SIG-M5 (cell line): ENCODE measurements at regions not wholly inside any gene's neighbourhood (a gene's known extent, or its start where the extent isn't known, plus 50 kb on each side); places are given as distances from the start of the nearest gene placed in this dataset.

Experiments used
- DNase-seq: peaks from one replicate; lab custom pipeline; 2025; lab: John Stamatoyannopoulos, UW

- no peak for DNase-seq
These were observed 365.0 kb downstream of the SEMA3D start for GRCh38 chr7:84821671-84822534.

DNA sequence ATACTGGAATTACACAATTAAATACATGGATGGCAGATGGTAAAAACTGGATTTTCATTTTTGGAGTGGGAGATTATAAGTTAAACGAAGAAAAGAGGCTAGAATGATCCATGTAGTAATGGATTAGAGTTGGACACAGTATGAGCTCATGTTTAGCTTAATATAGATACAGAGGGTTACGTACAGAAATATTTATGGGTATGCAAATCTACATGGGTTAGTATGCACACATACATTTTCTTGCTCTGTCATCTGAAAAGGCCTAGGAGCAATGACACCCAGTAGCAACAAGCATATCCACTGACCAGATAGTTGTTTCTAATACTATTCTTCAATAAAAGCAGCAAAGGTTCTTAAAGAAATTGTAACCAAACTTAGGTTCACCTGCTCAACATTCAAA is 366.4 kb downstream of the SEMA3D start:
- DNase-seq = no peak

- DNase-seq = no peak
These were observed 369.8 kb downstream of the SEMA3D start for GRCh38 chr7:84817016-84817415.

GRCh38 chr7:84813376-84813775 is 373.5 kb downstream of the SEMA3D start:
- no peak for DNase-seq

DNA sequence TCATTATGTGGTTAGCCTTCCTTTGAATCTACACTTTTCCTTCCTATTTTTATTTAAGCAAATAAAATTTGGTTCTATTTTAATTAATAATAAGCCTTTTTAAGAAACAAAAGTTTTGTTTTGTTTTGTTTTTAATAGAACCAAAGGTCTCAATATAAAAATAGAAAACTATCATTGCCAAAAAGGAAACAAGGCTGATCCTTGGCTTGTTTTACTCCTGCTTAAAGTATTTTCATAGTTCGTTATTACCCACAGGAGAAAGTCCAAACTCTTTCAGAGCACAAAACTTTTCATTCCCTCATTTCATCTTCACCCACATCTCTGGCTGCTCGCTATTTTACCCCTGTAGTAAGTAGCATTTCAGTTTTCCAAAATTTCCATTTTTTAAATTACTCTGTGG is 374.8 kb downstream of the SEMA3D start:
- no peak for DNase-seq

DNA sequence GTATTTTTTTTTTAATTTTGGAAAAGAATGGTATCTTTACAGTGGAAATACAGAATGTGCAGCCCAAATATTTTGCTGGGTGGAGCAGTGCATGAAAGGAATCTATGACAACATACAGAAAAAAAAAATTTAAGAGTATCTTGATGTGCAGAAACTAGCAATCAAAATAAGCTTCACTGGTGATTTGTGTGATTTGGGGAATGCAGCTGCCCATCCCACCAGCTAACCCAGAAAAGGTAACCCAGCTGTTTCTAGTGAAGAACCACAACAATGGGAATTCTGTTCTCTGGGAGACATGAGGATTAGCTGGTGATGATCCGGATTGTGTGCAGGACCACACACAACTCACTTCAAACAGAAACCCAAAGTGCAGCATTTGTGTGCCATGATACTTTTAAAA is 375.5 kb downstream of the SEMA3D start:
- DNase-seq = no peak

DNA sequence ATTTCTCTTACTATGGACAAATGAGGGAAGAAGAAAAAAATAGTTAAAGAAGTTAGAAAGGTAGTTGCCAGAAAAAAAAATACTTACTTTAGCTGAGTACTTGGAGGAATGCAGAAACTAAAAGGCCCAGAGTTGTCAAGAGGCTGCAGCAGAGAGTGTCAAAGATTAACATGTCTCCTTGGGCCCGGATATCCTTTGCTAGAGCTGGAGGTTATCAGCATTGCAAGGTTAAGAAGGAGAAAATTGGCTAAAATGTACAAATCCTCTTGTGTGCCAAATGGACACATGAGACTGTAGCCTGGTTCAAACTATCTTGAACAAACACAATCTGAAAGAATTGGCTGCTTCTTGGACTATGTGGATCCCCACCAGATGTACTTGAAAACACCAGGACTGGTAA is 377.0 kb downstream of the SEMA3D start:
- DNase-seq = no peak

- DNase-seq = no peak
These were observed 382.9 kb downstream of the SEMA3D start for GRCh38 chr7:84803979-84804378.

GRCh38 chr7:84801396-84801795 is 385.5 kb downstream of the SEMA3D start:
- DNase-seq = no peak

- DNase-seq = no peak
These were observed 386.0 kb downstream of the SEMA3D start for GRCh38 chr7:84800846-84801245.

DNA sequence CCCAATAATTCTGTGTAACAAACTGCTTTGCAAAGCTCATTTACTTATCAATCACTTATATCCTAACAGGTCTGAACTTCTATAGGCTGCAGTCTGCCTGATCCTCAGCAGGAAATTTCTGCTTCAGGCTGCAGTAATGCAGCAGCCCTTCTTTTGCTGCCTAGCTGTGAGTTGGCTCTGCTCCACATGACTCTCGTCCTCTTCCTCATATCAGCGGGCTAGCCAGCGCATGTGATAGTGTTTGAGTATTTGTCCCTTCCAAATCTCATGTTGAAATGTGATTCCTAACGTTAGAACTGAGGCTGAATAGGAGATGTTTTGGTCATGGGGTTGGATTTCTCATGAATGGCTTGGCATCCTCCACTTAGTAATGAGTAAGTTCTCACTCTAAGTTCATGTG is 387.8 kb downstream of the SEMA3D start:
- DNase-seq = no peak

DNA sequence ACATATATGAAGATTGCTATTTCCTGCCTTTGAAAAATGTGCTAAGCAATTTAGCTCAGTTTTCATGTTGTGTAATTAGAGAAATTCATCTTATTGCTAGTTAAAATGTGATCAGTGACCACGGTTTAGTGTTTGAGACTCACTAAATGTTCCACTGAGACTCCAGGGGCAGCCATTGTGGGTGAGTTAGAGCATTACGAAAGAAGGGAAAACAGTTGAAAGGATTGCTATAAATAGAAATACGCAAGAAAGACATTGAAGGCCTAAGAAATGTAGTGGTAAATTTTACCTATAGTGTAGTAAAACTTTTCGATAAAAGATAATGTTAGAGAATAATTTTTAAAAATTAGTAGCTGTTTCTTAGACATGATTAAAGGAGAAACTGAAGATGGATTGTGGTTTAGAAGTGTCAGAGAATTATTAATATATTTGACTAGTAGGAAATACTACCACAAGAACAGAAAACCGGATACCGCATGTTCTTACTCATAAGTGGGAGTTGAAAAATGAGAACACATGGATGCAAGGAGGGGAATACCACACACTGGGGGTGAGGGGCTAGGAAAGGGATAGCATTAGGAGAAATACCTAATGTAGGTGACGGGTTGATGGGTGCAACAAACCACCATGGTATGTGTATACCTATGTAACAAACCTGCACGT is 394.5 kb downstream of the SEMA3D start:
- DNase-seq = no peak

- DNase-seq = no peak
These were observed 396.0 kb downstream of the SEMA3D start for GRCh38 chr7:84790882-84791281.

GRCh38 chr7:84786073-84786472 is 400.8 kb downstream of the SEMA3D start:
- no peak for DNase-seq

DNA sequence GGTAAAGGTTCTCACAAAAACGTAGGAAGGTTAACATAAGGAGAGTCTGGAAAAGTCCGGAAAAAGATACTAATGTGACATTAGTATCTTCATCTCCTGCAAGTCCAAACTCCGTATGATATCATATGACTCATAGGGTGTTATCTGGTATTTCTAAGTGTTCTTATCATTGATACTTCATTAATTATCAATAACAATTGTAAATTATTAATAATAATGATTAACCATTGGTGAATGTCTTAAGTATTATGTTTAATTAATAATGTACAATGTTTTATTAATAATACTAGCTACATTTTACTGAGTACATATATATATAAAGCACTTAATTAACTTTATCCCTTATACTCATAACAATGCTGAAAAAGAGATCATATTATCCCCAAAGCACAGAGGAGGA is 402.4 kb downstream of the SEMA3D start:
- no peak for DNase-seq

DNA sequence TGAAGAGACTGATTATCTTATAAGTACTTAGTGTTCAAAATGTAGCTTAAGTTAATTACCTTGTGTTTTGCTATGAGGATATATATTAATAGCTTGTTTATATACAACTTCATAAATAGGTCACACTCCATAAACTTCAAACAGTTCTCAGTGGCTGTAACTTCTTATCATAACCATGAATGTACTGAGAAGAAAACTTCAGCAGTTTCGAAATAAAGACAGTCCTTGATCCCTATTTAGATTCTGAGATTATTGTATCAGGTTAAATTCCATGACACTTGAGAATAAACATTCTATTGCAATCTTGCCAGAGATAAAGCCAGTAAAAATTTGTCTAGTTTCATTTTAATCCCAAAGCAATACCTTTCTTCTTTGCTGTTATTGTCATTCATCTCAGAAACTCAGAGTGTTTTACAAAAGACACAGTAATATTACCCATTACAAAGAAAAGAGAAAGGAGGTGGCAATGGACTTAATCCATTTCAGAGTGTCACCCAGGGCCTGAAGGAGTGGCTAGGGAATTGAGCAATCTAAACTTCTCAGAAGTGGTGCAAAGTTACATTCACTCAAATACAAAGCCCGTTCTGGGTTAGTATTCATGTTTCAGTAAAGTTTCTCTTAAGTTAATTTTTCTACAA is 403.6 kb downstream of the SEMA3D start:
- no peak for DNase-seq

DNA sequence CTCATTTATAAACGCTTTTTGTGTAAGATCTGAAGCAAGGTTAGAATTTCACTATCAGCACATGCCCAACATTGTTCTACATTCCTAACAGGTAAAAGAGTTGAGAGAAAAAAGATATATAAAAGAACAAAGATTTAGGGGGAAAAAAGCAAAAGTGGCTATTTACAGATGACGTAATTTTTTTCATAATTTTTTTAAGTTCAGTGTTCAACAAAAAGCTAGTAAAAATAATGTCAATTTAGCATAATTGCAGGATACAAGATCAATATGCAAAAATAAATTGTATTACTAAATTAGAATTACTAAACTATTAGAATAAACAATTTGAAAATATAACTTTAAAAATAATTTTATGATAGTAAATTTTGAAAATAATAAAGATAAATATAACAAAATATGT is 405.0 kb downstream of the SEMA3D start:
- DNase-seq = no peak

DNA sequence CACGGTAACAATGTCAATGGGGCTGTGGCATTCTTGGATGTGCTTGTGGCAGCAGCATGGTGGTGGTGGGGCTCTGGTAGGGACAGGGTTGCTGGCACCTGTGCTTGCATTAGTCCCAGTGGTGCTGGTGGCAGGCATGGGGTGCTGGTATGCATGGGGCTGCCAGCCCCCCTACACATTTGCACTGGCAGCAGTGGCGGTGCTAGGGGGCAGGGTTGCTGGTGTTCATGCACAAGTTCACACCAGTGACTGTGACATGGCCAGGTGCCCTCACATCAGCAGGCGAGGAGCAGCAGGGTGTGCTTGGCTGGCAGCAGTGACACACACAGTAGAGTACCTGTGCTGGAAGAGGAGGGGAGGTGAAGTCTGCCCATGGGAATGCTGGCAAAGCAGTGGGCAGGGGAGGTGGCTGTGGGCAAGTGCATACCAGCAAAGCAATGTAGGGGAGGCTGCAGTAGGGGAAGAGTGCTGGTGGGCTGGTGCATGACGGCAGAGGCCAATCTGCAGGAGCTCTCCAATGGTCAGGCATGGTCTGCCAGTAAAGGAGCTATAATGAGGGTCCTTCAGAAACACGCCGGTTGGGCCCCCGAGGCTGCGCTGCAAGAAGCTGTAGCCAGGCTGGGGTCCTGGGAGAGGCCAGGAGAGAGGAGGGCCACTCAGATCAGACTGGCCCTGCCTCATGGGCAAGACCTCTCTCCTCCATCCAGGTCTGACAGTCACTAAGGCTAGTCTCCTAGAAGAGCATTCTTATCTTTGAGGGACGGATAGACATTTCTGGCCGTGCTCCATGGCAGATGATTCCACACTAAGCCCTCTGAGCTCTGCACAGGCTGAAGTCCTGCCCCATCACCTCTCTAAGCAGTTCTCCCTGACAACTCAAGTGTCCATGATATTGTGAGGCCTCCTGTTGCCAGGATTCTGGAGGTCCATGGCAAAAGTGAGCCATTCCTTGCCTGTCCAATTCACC is 406.4 kb downstream of the SEMA3D start:
- DNase-seq = no peak

GRCh38 chr7:84757761-84758160 is 429.1 kb downstream of the SEMA3D start:
- no peak for DNase-seq

DNA sequence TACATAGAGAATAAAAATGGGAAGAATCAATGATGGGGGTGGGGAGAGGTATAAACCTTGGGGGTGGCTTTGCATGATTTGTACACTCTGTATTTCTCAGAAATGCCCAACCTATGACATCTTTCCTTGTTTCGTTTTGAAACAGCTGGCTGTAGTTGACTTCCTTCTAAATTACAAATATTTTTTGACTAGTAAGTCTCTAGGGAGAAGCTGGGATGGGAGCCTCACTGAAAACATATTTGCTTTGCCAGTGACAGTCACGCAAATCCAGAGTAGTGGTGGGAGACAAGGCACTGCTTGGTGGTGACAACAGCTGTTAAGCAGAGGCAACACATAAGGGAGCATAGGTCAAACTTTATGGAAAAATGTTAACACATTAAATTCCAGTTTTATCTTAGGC is 440.5 kb downstream of the SEMA3D start:
- DNase-seq = no peak

- no peak for DNase-seq
These were observed 442.5 kb downstream of the SEMA3D start for GRCh38 chr7:84744385-84744784.

- no peak for DNase-seq
These were observed 448.2 kb downstream of the SEMA3D start for GRCh38 chr7:84738583-84739150.
